A549 (cell line): ENCODE measurements at regions not wholly inside any gene's neighbourhood (a gene's known extent, or its start where the extent isn't known, plus 50 kb on each side); places are given as distances from the start of the nearest gene placed in this dataset.

ENCODE experiments used
- ATAC-seq, 2 experiments: fragments of 200-7000 bp in 1 of 2; fragments of >200 bp in 1 of 2; cut with Nextera tagmentation in 1 of 2; cut with Tn5 transposase in 1 of 2; 3 replicates each; pipeline versions ENCODE4 v1.8.0 to v1.9.1; 2018 to 2020; ENCODE audit warnings: mild to moderate bottlenecking in 1 of 2, moderate library complexity in 1 of 2
- CTCF ChIA-PET: fragments of 300-600 bp; sonication (Branson Sonifier 250); formaldehyde crosslinking; extraction: SDS; loops from one replicate; lab custom pipeline; 2021; ENCODE audit warnings: antibody characterized with exemption, inconsistent platforms; lab: Yijun Ruan, JAX
- POLR2A ChIA-PET: fragments of 350-600 bp; formaldehyde crosslinking; extraction: SDS; loops from one replicate; lab custom pipeline; 2021; ENCODE audit warnings: antibody characterized with exemption, inconsistent platforms; lab: Yijun Ruan, JAX
- DNase-seq, 2 experiments: peaks; one replicate each; pipeline versions ENCODE4 v3.0.0 to v3.0.0-alpha.2; 2011 to 2016; ENCODE audit warnings: low read depth in 1 of 2, low spot score in 1 of 2
- FAIRE-seq: peaks from 2 replicates; lab custom pipeline; 2011; peaks lifted over from hg19 to GRCh38; lab: Jason Lieb, UNC
- H3K27ac ChIP-seq, 2 experiments: fragments of >200 bp; sonication (Bioruptor Twin); formaldehyde crosslinking; 3 replicates each; pipeline ENCODE4 v1.5.1; 2016 to 2017
- H3K4me1 ChIP-seq: fragments of >200 bp; sonication (Bioruptor Twin); formaldehyde crosslinking; 3 replicates; pipeline ENCODE4 v1.6.1; 2016
- H3K4me2 ChIP-seq: fragments of >200 bp; sonication (Bioruptor Twin); formaldehyde crosslinking; 3 replicates; pipeline ENCODE4 v1.6.1; 2016
- H3K4me3 ChIP-seq: fragments of >200 bp; sonication (Bioruptor Twin); formaldehyde crosslinking; 3 replicates; pipeline ENCODE4 v1.5.1; 2016
- H3K9me3 ChIP-seq: fragments of >200 bp; sonication (Bioruptor Twin); formaldehyde crosslinking; 3 replicates; pipeline ENCODE4 v1.6.1; 2016
- CBX2 ChIP-seq: fragments of 200-600 bp; sonication (generic); IDR thresholded peaks from 2 replicates; pipeline ENCODE4 v1.6.1; 2016; ENCODE audit warnings: low read depth, mild to moderate bottlenecking, borderline replicate concordance
- CHD2 ChIP-seq: fragments of 150-350 bp; IDR thresholded peaks from 2 replicates; pipeline ENCODE4 v1.6.1; 2014; ENCODE audit warnings: low read length; ENCODE audit not compliant: partially characterized antibody
- EHF ChIP-seq: fragments of 250-450 bp; sonication (Bioruptor Pico); IDR thresholded peaks from 2 replicates; pipeline ENCODE4 v1.5.0; 2020; ENCODE audit warnings: mild to moderate bottlenecking
- EHMT2 ChIP-seq: fragments of 200-600 bp; sonication (generic); IDR thresholded peaks from 2 replicates; pipeline ENCODE4 v1.6.1; 2016; ENCODE audit warnings: antibody characterized with exemption, low read depth, mild to moderate bottlenecking, moderate library complexity
- GATA3 ChIP-seq: IDR thresholded peaks from 2 replicates; pipeline ENCODE4 v1.6.1; 2012; ENCODE audit warnings: borderline replicate concordance
- HOXA7 ChIP-seq: fragments of 250-450 bp; sonication (Bioruptor Pico); IDR thresholded peaks from 2 replicates; pipeline ENCODE4 v1.5.0; 2020; ENCODE audit warnings: mild to moderate bottlenecking, moderate library complexity
- HOXB13 ChIP-seq: fragments of 250-450 bp; sonication (Bioruptor Pico); IDR thresholded peaks from 2 replicates; pipeline ENCODE4 v1.5.0; 2020; ENCODE audit warnings: low read depth, mild to moderate bottlenecking, moderate library complexity
- HOXB5 ChIP-seq: fragments of 250-450 bp; sonication (Bioruptor Pico); IDR thresholded peaks from 2 replicates; pipeline ENCODE4 v1.5.0; 2020; ENCODE audit warnings: mild to moderate bottlenecking, moderate library complexity
- KDM1A ChIP-seq: fragments of 200-600 bp; sonication (generic); IDR thresholded peaks from 2 replicates; pipeline ENCODE4 v1.6.1; 2016; ENCODE audit warnings: low read depth, mild to moderate bottlenecking
- KDM5A ChIP-seq: fragments of 200-600 bp; sonication (generic); IDR thresholded peaks from 2 replicates; pipeline ENCODE4 v1.6.1; 2016; ENCODE audit warnings: antibody characterized with exemption, mild to moderate bottlenecking
- MAZ ChIP-seq: fragments of 150-350 bp; IDR thresholded peaks from 2 replicates; pipeline ENCODE4 v1.6.1; 2014; ENCODE audit warnings: antibody characterized with exemption, low read depth, low read length, borderline replicate concordance
- NPAS2 ChIP-seq: fragments of 250-450 bp; sonication (Bioruptor Pico); IDR thresholded peaks from 2 replicates; pipeline ENCODE4 v1.8.0; 2022; ENCODE audit warnings: mild to moderate bottlenecking, moderate library complexity, borderline replicate concordance
- NR3C1 ChIP-seq: fragments of >200 bp; sonication (Bioruptor Twin); formaldehyde crosslinking; IDR thresholded peaks from 3 replicates; pipeline ENCODE4 v1.6.1; 2017
- POLR2A ChIP-seq: IDR thresholded peaks from 2 replicates; pipeline ENCODE4 v1.6.1; 2012; ENCODE audit warnings: mild to moderate bottlenecking, low read length
- RARB ChIP-seq: fragments of 250-450 bp; sonication (Bioruptor Pico); IDR thresholded peaks from 2 replicates; pipeline ENCODE4 v1.8.0; 2021; ENCODE audit warnings: mild to moderate bottlenecking, moderate library complexity
- SMC3 ChIP-seq: fragments of >200 bp; sonication (Bioruptor Twin); formaldehyde crosslinking; IDR thresholded peaks from 3 replicates; pipeline ENCODE4 v1.6.1; 2018; ENCODE audit warnings: inconsistent platforms
- SREBF2 ChIP-seq: fragments of 450-650 bp; IDR thresholded peaks from 2 replicates; pipeline ENCODE4 v1.6.1; 2014; ENCODE audit warnings: mild to moderate bottlenecking, moderate library complexity
- TP53 ChIP-seq: fragments of 250-450 bp; sonication (Bioruptor Pico); IDR thresholded peaks from 2 replicates; pipeline ENCODE4 v1.5.0; 2021; ENCODE audit warnings: mild to moderate bottlenecking, moderate library complexity
- ZSCAN20 ChIP-seq: fragments of 250-450 bp; sonication (Bioruptor Pico); IDR thresholded peaks from 2 replicates; pipeline ENCODE4 v1.8.0; 2022; ENCODE audit warnings: mild to moderate bottlenecking, moderate library complexity
- WGBS: methylation state at CpG from one replicate; pipeline ENCODE4 v1.1.6; 2017; ENCODE audit errors: missing lambda C conversion rate; 5-methylcytosine and 5-hydroxymethylcytosine counted together
- TF ChIP-seq, protein P1 (sequence below): fragments of 450-650 bp; IDR thresholded peaks from 2 replicates; pipeline ENCODE4 v1.6.1; 2014; ENCODE audit warnings: antibody characterized with exemption
- TF ChIP-seq, protein P2 (sequence below): fragments of 150-350 bp; IDR thresholded peaks from 2 replicates; pipeline ENCODE4 v1.6.1; 2014; ENCODE audit warnings: low read depth, mild to moderate bottlenecking, low read length
- TF ChIP-seq, protein P3 (sequence below): fragments of 250-450 bp; sonication (Bioruptor Pico); IDR thresholded peaks from 2 replicates; pipeline ENCODE4 v1.5.0; 2020; ENCODE audit warnings: low read depth, mild to moderate bottlenecking, moderate library complexity
- TF ChIP-seq, protein P4 (sequence below): fragments of >200 bp; sonication (Bioruptor Twin); formaldehyde crosslinking; IDR thresholded peaks from 2 replicates; pipeline ENCODE4 v1.6.1; 2016
- TF ChIP-seq, protein P5 (sequence below): IDR thresholded peaks from 2 replicates; pipeline ENCODE4 v1.6.1; 2012
- TF ChIP-seq, protein P6 (sequence below): IDR thresholded peaks from 2 replicates; pipeline ENCODE4 v1.6.1; 2012; ENCODE audit warnings: low read depth, borderline replicate concordance
- TF ChIP-seq, protein P7 (sequence below): fragments of >200 bp; sonication (Bioruptor Twin); formaldehyde crosslinking; IDR thresholded peaks from 3 replicates; pipeline ENCODE4 v1.5.1; 2016
- TF ChIP-seq, protein P8 (sequence below): fragments of 200-600 bp; sonication (generic); IDR thresholded peaks from 2 replicates; pipeline ENCODE4 v1.6.1; 2016; ENCODE audit warnings: antibody characterized with exemption, mild to moderate bottlenecking, moderate library complexity

DNA sequence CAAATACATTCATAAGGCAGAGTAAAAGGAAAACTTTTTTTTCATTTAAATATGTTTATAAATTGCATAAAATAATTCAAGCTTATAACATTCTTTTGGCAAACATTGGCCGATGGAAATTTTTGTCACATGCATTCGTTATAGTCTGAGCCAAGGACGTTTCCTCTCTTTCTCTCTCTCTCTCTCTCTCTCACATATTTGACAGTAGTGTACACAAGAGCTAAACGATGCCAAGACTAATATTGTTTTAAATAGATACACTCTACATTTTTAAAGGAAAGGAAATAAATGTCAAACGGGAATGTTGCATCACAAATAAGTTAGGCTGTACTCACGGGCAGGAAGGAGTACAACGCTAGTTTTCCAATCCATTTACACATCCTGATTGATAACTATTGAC is 251.1 kb upstream of the SMIM21 start:
- no peak for DNase-seq
- ATAC-seq, result no peak
- no peak overlapping the region for H3K4me2 ChIP-seq
- no peaks in the 10 kb centered on the region for H3K4me1 ChIP-seq
- no peak overlapping the region for H3K4me3 ChIP-seq
- CTCF ChIA-PET, result no interaction called here
- TF ChIP-seq KDM5A (no peak), KDM1A (no peak), MAZ (no peak), SREBF2 (no peak), RARB (CRISPR knock-in tag) (no peak), EHMT2 (no peak), TP53 (no peak), SMC3 (no peak), CBX2 (no peak), GATA3 (no peak), POLR2A (no peak), ZSCAN20 (CRISPR knock-in tag) (no peak), EHF (no peak)
- TF ChIP-seq, protein P1, sequence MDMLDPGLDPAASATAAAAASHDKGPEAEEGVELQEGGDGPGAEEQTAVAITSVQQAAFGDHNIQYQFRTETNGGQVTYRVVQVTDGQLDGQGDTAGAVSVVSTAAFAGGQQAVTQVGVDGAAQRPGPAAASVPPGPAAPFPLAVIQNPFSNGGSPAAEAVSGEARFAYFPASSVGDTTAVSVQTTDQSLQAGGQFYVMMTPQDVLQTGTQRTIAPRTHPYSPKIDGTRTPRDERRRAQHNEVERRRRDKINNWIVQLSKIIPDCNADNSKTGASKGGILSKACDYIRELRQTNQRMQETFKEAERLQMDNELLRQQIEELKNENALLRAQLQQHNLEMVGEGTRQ, result no peak
- TF ChIP-seq, protein P2, sequence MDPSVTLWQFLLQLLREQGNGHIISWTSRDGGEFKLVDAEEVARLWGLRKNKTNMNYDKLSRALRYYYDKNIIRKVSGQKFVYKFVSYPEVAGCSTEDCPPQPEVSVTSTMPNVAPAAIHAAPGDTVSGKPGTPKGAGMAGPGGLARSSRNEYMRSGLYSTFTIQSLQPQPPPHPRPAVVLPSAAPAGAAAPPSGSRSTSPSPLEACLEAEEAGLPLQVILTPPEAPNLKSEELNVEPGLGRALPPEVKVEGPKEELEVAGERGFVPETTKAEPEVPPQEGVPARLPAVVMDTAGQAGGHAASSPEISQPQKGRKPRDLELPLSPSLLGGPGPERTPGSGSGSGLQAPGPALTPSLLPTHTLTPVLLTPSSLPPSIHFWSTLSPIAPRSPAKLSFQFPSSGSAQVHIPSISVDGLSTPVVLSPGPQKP, result no peak
- TF ChIP-seq, protein P3, sequence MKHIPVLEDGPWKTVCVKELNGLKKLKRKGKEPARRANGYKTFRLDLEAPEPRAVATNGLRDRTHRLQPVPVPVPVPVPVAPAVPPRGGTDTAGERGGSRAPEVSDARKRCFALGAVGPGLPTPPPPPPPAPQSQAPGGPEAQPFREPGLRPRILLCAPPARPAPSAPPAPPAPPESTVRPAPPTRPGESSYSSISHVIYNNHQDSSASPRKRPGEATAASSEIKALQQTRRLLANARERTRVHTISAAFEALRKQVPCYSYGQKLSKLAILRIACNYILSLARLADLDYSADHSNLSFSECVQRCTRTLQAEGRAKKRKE (CRISPR knock-in tag), result no peak
- TF ChIP-seq, protein P4, sequence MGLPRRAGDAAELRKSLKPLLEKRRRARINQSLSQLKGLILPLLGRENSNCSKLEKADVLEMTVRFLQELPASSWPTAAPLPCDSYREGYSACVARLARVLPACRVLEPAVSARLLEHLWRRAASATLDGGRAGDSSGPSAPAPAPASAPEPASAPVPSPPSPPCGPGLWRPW, result no peak
- TF ChIP-seq, protein P5, sequence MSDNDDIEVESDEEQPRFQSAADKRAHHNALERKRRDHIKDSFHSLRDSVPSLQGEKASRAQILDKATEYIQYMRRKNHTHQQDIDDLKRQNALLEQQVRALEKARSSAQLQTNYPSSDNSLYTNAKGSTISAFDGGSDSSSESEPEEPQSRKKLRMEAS, result no peak
- TF ChIP-seq, protein P6, sequence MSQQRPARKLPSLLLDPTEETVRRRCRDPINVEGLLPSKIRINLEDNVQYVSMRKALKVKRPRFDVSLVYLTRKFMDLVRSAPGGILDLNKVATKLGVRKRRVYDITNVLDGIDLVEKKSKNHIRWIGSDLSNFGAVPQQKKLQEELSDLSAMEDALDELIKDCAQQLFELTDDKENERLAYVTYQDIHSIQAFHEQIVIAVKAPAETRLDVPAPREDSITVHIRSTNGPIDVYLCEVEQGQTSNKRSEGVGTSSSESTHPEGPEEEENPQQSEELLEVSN, result no peak
- TF ChIP-seq, protein P7, sequence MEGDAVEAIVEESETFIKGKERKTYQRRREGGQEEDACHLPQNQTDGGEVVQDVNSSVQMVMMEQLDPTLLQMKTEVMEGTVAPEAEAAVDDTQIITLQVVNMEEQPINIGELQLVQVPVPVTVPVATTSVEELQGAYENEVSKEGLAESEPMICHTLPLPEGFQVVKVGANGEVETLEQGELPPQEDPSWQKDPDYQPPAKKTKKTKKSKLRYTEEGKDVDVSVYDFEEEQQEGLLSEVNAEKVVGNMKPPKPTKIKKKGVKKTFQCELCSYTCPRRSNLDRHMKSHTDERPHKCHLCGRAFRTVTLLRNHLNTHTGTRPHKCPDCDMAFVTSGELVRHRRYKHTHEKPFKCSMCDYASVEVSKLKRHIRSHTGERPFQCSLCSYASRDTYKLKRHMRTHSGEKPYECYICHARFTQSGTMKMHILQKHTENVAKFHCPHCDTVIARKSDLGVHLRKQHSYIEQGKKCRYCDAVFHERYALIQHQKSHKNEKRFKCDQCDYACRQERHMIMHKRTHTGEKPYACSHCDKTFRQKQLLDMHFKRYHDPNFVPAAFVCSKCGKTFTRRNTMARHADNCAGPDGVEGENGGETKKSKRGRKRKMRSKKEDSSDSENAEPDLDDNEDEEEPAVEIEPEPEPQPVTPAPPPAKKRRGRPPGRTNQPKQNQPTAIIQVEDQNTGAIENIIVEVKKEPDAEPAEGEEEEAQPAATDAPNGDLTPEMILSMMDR, result no peak
- H3K27ac ChIP-seq, result no peak overlapping the region
- WGBS, result 9% methylated on average over 7 of the region's 7 CpGs
- no peaks in the 10 kb centered on the region for H3K9me3 ChIP-seq
- FAIRE-seq, result no peak
- POLR2A ChIA-PET, result no interaction called here

DNA sequence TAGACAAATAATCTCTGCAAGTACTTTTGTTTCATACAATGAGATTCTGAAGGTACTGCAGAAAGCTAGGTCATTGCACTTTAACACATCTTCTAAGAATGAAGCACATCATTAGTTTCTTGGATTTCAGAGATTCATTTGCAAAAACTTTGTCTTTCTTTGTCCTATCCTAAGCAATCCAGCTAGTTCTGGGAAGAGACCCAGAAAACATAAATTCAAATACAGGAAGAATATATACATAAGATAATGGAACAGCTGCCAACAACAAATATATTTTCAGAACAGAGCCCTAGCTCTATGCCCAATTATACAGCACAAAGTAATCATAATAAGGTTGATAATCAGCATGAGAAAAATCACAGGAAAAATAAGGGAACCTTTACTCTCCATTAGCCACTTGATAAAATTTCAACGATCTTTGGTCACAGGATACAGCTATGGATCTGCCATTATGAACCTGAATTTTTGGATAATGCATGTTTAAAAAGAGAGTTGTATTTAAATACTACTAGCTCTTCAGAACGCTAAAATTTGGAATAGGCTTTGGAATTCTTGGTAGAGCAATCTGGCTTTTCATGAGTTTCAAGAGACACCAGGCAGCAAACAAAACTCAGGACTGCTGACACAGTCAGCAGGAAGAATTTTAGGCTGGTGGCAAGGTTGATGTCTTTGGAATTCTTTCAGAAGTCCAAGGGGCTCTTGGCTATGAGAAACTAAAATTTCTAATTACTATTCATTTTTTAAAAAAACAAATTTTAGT is 250.4 kb upstream of the SMIM21 start:
- CTCF ChIA-PET, result no interaction called here
- no peaks in the 10 kb centered on the region for H3K4me1 ChIP-seq
- no peak for DNase-seq
- no peak for FAIRE-seq
- H3K4me2 ChIP-seq, result no peak overlapping the region
- no peaks in the 10 kb centered on the region for H3K9me3 ChIP-seq
- POLR2A ChIA-PET, result no interaction called here
- no peak for ATAC-seq
- 6% methylated on average over 2 of the region's 2 CpGs for WGBS
- H3K27ac ChIP-seq, result no peak overlapping the region
- no peak overlapping the region for H3K4me3 ChIP-seq
- no peak for TF ChIP-seq HOXA7 (CRISPR knock-in tag)
- TF ChIP-seq HOXB13, result no peak
- TF ChIP-seq, protein P8, sequence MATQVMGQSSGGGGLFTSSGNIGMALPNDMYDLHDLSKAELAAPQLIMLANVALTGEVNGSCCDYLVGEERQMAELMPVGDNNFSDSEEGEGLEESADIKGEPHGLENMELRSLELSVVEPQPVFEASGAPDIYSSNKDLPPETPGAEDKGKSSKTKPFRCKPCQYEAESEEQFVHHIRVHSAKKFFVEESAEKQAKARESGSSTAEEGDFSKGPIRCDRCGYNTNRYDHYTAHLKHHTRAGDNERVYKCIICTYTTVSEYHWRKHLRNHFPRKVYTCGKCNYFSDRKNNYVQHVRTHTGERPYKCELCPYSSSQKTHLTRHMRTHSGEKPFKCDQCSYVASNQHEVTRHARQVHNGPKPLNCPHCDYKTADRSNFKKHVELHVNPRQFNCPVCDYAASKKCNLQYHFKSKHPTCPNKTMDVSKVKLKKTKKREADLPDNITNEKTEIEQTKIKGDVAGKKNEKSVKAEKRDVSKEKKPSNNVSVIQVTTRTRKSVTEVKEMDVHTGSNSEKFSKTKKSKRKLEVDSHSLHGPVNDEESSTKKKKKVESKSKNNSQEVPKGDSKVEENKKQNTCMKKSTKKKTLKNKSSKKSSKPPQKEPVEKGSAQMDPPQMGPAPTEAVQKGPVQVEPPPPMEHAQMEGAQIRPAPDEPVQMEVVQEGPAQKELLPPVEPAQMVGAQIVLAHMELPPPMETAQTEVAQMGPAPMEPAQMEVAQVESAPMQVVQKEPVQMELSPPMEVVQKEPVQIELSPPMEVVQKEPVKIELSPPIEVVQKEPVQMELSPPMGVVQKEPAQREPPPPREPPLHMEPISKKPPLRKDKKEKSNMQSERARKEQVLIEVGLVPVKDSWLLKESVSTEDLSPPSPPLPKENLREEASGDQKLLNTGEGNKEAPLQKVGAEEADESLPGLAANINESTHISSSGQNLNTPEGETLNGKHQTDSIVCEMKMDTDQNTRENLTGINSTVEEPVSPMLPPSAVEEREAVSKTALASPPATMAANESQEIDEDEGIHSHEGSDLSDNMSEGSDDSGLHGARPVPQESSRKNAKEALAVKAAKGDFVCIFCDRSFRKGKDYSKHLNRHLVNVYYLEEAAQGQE, result no peak
- no peak for TF ChIP-seq CHD2
- no peak for TF ChIP-seq HOXB5
- no peak for TF ChIP-seq EHMT2
- no peak for TF ChIP-seq NR3C1
- TF ChIP-seq, protein P1, result no peak
- no peak for TF ChIP-seq NPAS2 (CRISPR knock-in tag)
- TF ChIP-seq KDM1A, result no peak
- TF ChIP-seq, protein P4, result no peak
